Liver (tissue), 8 donors: ENCODE measurements at regions not wholly inside any gene's neighbourhood (a gene's known extent, or its start where the extent isn't known, plus 50 kb on each side); places are given as distances from the start of the nearest gene placed in this dataset.
A peak's percentile ranks its signal among the peaks of the same experiment; 100 is the strongest.

Source experiments
- DNase-seq: peaks from one replicate; pipeline ENCODE4 v3.0.0-alpha.2; 2017; ENCODE audit warnings: low spot score
- H3K27ac ChIP-seq, 2 donors: one replicate each; pipeline ENCODE4 v1.7.0; 2013; ENCODE audit warnings: inconsistent platforms in 2 of 2, low read length in 2 of 2, control low read depth in 1 of 2, low read depth in 1 of 2, mild to moderate bottlenecking in 1 of 2
- H3K27me3 ChIP-seq, 4 donors: one replicate each; pipeline versions ENCODE4 v1.6.1 to v1.7.0; 2013; ENCODE audit warnings: low read length in 3 of 4, inconsistent platforms in 1 of 4, mild to moderate bottlenecking in 1 of 4, moderate library complexity in 1 of 4; ENCODE audit not compliant: control insufficient read depth in 4 of 4, insufficient read depth in 4 of 4
- H3K36me3 ChIP-seq, 4 donors: one replicate each; pipeline versions ENCODE4 v1.6.1 to v1.7.0; 2013; ENCODE audit warnings: low read length in 3 of 4, mild to moderate bottlenecking in 3 of 4, low read depth in 1 of 4, moderate library complexity in 1 of 4; ENCODE audit not compliant: control insufficient read depth in 4 of 4, insufficient read depth in 3 of 4
- H3K4me1 ChIP-seq, 4 donors: one replicate each; pipeline versions ENCODE4 v1.6.1 to v1.7.0; 2013; ENCODE audit warnings: low read length in 3 of 4, mild to moderate bottlenecking in 3 of 4, moderate library complexity in 1 of 4; ENCODE audit not compliant: control insufficient read depth in 4 of 4, insufficient read depth in 4 of 4
- H3K4me3 ChIP-seq, 3 donors: one replicate each; pipeline versions ENCODE4 v1.6.1 to v1.7.0; 2013; ENCODE audit warnings: low read length in 3 of 3, control low read depth in 1 of 3, low read depth in 1 of 3, mild to moderate bottlenecking in 1 of 3
- H3K9ac ChIP-seq, 2 donors: one replicate each; pipeline ENCODE4 v1.7.0; 2013; ENCODE audit warnings: low read length in 2 of 2, mild to moderate bottlenecking in 2 of 2, moderate library complexity in 2 of 2, control low read depth in 1 of 2, low read depth in 1 of 2
- H3K9me3 ChIP-seq, 4 donors: one replicate each; pipeline versions ENCODE4 v1.6.1 to v1.7.0; 2013; ENCODE audit warnings: low read length in 3 of 4; ENCODE audit not compliant: control insufficient read depth in 4 of 4
- ATF3 ChIP-seq: IDR thresholded peaks from 2 replicates; pipeline ENCODE4 v1.6.1; 2016; ENCODE audit warnings: antibody characterized with exemption
- CTCF ChIP-seq: fragments of 150-350 bp; IDR thresholded peaks from 2 replicates; pipeline ENCODE4 v1.5.1; 2017; ENCODE audit warnings: improper control_type of control experiment, low read depth, low read length; ENCODE audit not compliant: missing input control
- EGR1 ChIP-seq, 2 donors: IDR thresholded peaks; 2 replicates each; pipeline ENCODE4 v1.6.1; 2016 to 2018; ENCODE audit warnings: antibody characterized with exemption in 2 of 2, low read depth in 2 of 2
- FOXA1 ChIP-seq: IDR thresholded peaks from 2 replicates; pipeline ENCODE4 v1.6.1; 2016; ENCODE audit warnings: antibody characterized with exemption
- FOXA2 ChIP-seq: IDR thresholded peaks from 2 replicates; pipeline ENCODE4 v1.6.1; 2016; ENCODE audit warnings: antibody characterized with exemption
- HNF4A ChIP-seq, 2 donors: conservative IDR thresholded peaks; 2 replicates each; pipeline ENCODE4 v1.6.1; 2016; ENCODE audit warnings: antibody characterized with exemption in 2 of 2, mild to moderate bottlenecking in 2 of 2
- HNF4G ChIP-seq: IDR thresholded peaks from 2 replicates; pipeline ENCODE4 v1.6.1; 2016; ENCODE audit warnings: antibody characterized with exemption
- MAX ChIP-seq: IDR thresholded peaks from 2 replicates; pipeline ENCODE4 v1.6.1; 2016; ENCODE audit warnings: antibody characterized with exemption
- NR2F2 ChIP-seq: IDR thresholded peaks from 2 replicates; pipeline ENCODE4 v1.6.1; 2016; ENCODE audit warnings: antibody characterized with exemption
- REST ChIP-seq: IDR thresholded peaks from 2 replicates; pipeline ENCODE4 v1.6.1; 2016; ENCODE audit warnings: antibody characterized with exemption, mild to moderate bottlenecking
- SP1 ChIP-seq: IDR thresholded peaks from 2 replicates; pipeline ENCODE4 v1.6.1; 2018; ENCODE audit warnings: antibody characterized with exemption, mild to moderate bottlenecking
- TAF1 ChIP-seq: conservative IDR thresholded peaks from 2 replicates; pipeline ENCODE4 v1.6.1; 2016; ENCODE audit warnings: antibody characterized with exemption, mild to moderate bottlenecking
- YY1 ChIP-seq: IDR thresholded peaks from 2 replicates; pipeline ENCODE4 v1.6.1; 2016; ENCODE audit warnings: antibody characterized with exemption, mild to moderate bottlenecking
- ZBTB33 ChIP-seq: IDR thresholded peaks from 2 replicates; pipeline ENCODE4 v1.6.1; 2016; ENCODE audit warnings: antibody characterized with exemption
- WGBS: extraction: QIAGEN DNeasy Blood & Tissue Kit; methylation state at CpG from one replicate; pipeline ENCODE4 v1.1.7; 2013; 5-methylcytosine and 5-hydroxymethylcytosine counted together
- donor health status: healthy.
- donor health status: healthy.
- donor health status: healthy.
- donor health status: healthy.
- donor health status: healthy.

GRCh38 chr11:13062115-13062514, 53.0 kb downstream of the RASSF10 start:
- no peak overlapping the region for H3K9ac ChIP-seq
- no peak for DNase-seq
- H3K4me3 ChIP-seq, result no peak overlapping the region
- TF ChIP-seq HNF4G (no peak), YY1 (no peak), NR2F2 (no peak), SP1 (no peak)
- peaks cover 0 to 7% (median 0%) of the 10 kb centered on the region in 4 donors for H3K27me3 ChIP-seq
- H3K9me3 ChIP-seq, result no peaks in the 10 kb centered on the region
- H3K4me1 ChIP-seq, result peaks cover 0 to 4% (median 0%) of the 10 kb centered on the region in 4 donors
- no peaks in the 10 kb centered on the region for H3K36me3 ChIP-seq
- 92% methylated on average over 5 of the region's 5 CpGs for WGBS
- H3K27ac ChIP-seq, result no peak overlapping the region

GRCh38 chr11:13064593-13064992, 55.5 kb downstream of the RASSF10 start:
- Histone ChIP-seq H3K4me1 (peaks cover 0 to 4% (median 0%) of the 10 kb centered on the region in 4 donors), H3K9me3 (no peaks in the 10 kb centered on the region), H3K27ac (no peak overlapping the region), H3K36me3 (no peaks in the 10 kb centered on the region), H3K9ac (no peak overlapping the region), H3K27me3 (peaks cover 0 to 13% (median 0%) of the 10 kb centered on the region in 4 donors), H3K4me3 (no peak overlapping the region)
- no peak for DNase-seq
- 74% methylated on average over 3 of the region's 3 CpGs for WGBS
- no peak for TF ChIP-seq HNF4A (conservative IDR thresholded peaks at IDR 0.05)
- no peak for TF ChIP-seq TAF1
- TF ChIP-seq NR2F2, result no peak
- TF ChIP-seq FOXA1, result no peak
- no peak for TF ChIP-seq REST
- no peak for TF ChIP-seq EGR1 (IDR thresholded peaks at IDR 0.05; ENCODE audit: low read depth in 2 of 2)
- no peak for TF ChIP-seq ZBTB33
- no peak for TF ChIP-seq MAX

- no peak overlapping the region for H3K27ac ChIP-seq
- H3K4me1 ChIP-seq, result peaks cover 0 to 4% (median 0%) of the 10 kb centered on the region in 4 donors
- WGBS, result 44% methylated on average over 10 of the region's 10 CpGs
- no peaks in the 10 kb centered on the region for H3K36me3 ChIP-seq
- no peak overlapping the region for H3K9ac ChIP-seq
- H3K9me3 ChIP-seq, result no peaks in the 10 kb centered on the region
- peaks cover 0 to 13% (median 0%) of the 10 kb centered on the region in 4 donors for H3K27me3 ChIP-seq
- DNase-seq, result no peak
- no peak for TF ChIP-seq FOXA2
- TF ChIP-seq HNF4G, result no peak
- no peak for TF ChIP-seq ATF3
- no peak for TF ChIP-seq MAX
- peak; percentile 47 to 68 for TF ChIP-seq HNF4A (conservative IDR thresholded peaks at IDR 0.05)
- no peak for TF ChIP-seq CTCF
- H3K4me3 ChIP-seq, result no peak overlapping the region
Observed at GRCh38 chr11:13065200-13065787, 56.2 kb downstream of the RASSF10 start.
